ES-I3 (cell line): ENCODE measurements at regions not wholly inside any gene's neighbourhood (a gene's known extent, or its start where the extent isn't known, plus 50 kb on each side); places are given as distances from the start of the nearest gene placed in this dataset.
"Not testable (repeated sequence)": the region's sequence is repeated elsewhere in the genome, so short reads cannot be mapped to it uniquely, and the experiment has no call there.

Experiments
- H3K36me3 ChIP-seq: 2 replicates; pipeline ENCODE4 v1.6.1; 2013; ENCODE audit warnings: mild to moderate bottlenecking, low read length, control low read depth, moderate library complexity; ENCODE audit not compliant: insufficient read depth
- H3K4me1 ChIP-seq: 2 replicates; pipeline ENCODE4 v1.6.1; 2013; ENCODE audit warnings: mild to moderate bottlenecking, control low read depth, low read length; ENCODE audit not compliant: insufficient read depth
- H3K9ac ChIP-seq: 2 replicates; pipeline ENCODE4 v1.6.1; 2013; ENCODE audit warnings: low read depth, mild to moderate bottlenecking, low read length, moderate library complexity
- H3K9me3 ChIP-seq: 2 replicates; pipeline ENCODE4 v1.6.1; 2013; ENCODE audit warnings: mild to moderate bottlenecking, low read length, moderate library complexity; ENCODE audit not compliant: control insufficient read depth, insufficient read depth

GRCh38 chrX:67213686-67214085 lies 330.1 kb upstream of the AR start:
- H3K9ac ChIP-seq, H3K9me3 ChIP-seq, H3K4me1 ChIP-seq, H3K36me3 ChIP-seq: not testable (repeated sequence)

- Histone ChIP-seq H3K4me1 (0 out of 2 replicates have a peak, but pooled peaks cover 5% of the 10 kb centered on the region), H3K36me3 (no peaks in the 10 kb centered on the region), H3K9ac (no peak overlapping the region), H3K9me3 (no peaks in the 10 kb centered on the region)
Observed at GRCh38 chrX:67207912-67208311, 335.9 kb upstream of the AR start.

- no peak overlapping the region for H3K9ac ChIP-seq
- H3K36me3 ChIP-seq, result no peaks in the 10 kb centered on the region
- H3K4me1 ChIP-seq, result no peaks in the 10 kb centered on the region
- no peaks in the 10 kb centered on the region for H3K9me3 ChIP-seq
Observed at GRCh38 chrX:67159437-67159836, 384.4 kb upstream of the AR start.

DNA sequence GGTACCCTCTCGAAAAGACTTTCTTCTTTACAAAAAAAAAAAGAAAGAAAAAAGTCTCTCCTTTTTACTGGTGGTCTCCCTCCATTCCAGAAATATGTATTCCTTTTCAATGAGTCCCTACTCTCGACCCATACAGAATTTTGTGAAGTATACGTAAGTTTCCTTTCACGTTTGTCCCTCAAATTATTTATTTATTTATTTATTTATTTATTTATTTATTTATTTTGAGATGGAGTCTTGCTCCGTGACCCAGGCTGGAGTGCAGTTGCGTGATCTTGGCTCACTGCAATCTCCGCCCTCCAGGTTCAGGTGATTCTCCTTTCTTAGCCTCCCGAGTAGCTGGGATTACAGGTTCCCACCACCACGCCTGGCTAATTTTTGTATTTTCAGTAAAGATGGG lies 429.2 kb upstream of the AR start:
- no peaks in the 10 kb centered on the region for H3K36me3 ChIP-seq
- no peaks in the 10 kb centered on the region for H3K4me1 ChIP-seq
- no peak overlapping the region for H3K9ac ChIP-seq
- H3K9me3 ChIP-seq, result no peaks in the 10 kb centered on the region

GRCh38 chrX:67105758-67106116 lies 438.1 kb upstream of the AR start:
- Histone ChIP-seq H3K9me3 (no peaks in the 10 kb centered on the region), H3K4me1 (no peaks in the 10 kb centered on the region), H3K36me3 (no peaks in the 10 kb centered on the region), H3K9ac (no peak overlapping the region)

- no peaks in the 10 kb centered on the region for H3K9me3 ChIP-seq
- H3K36me3 ChIP-seq, result no peaks in the 10 kb centered on the region
- no peak overlapping the region for H3K9ac ChIP-seq
- H3K4me1 ChIP-seq, result no peaks in the 10 kb centered on the region
Observed at GRCh38 chrX:67104982-67105757, 438.7 kb upstream of the AR start.

- Histone ChIP-seq H3K9ac (no peak overlapping the region), H3K4me1 (no peaks in the 10 kb centered on the region), H3K36me3 (no peaks in the 10 kb centered on the region), H3K9me3 (no peaks in the 10 kb centered on the region; the same call in 1 of the 2 replicates)
Observed at GRCh38 chrX:67100031-67100884, 443.6 kb upstream of the AR start.

DNA sequence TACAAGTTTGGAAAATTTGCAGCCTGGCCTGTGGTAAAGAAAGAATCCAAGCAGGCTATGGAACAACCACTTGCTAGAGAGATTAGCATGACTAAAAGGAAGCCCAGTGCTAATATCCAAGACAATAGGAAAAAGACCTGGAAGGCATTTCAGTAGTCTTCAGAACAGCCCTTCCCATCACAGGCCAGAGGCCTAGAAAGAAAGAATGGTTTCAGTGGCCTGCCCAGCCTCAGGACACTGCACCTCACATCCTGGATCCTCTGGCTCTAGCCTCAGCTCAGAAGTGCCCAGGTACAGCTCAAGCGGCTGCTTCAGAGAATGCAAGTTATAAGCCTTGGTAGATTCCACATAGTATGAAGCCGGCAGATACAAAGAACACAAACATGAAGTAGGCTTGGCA lies 449.8 kb upstream of the AR start:
- no peak overlapping the region for H3K9ac ChIP-seq

GRCh38 chrX:67050760-67051159 lies 411.9 kb upstream of the EDA2R start:
- no peaks in the 10 kb centered on the region for H3K4me1 ChIP-seq
- no peaks in the 10 kb centered on the region for H3K9me3 ChIP-seq

More for the DNA sequence above, 449.8 kb upstream of the AR start:
- Histone ChIP-seq H3K9me3 (no peaks in the 10 kb centered on the region; the same call in 1 of the 2 replicates), H3K4me1 (peaks cover 15% of the 10 kb centered on the region), H3K36me3 (no peaks in the 10 kb centered on the region)

GRCh38 chrX:67044866-67045265 lies 406.0 kb upstream of the EDA2R start:
- H3K4me1 ChIP-seq, result no peaks in the 10 kb centered on the region
- H3K36me3 ChIP-seq, result no peaks in the 10 kb centered on the region
- no peak overlapping the region for H3K9ac ChIP-seq
- H3K9me3 ChIP-seq, result no peaks in the 10 kb centered on the region

More at GRCh38 chrX:67050760-67051159, 411.9 kb upstream of the EDA2R start:
- no peak overlapping the region for H3K9ac ChIP-seq
- no peaks in the 10 kb centered on the region for H3K36me3 ChIP-seq

DNA sequence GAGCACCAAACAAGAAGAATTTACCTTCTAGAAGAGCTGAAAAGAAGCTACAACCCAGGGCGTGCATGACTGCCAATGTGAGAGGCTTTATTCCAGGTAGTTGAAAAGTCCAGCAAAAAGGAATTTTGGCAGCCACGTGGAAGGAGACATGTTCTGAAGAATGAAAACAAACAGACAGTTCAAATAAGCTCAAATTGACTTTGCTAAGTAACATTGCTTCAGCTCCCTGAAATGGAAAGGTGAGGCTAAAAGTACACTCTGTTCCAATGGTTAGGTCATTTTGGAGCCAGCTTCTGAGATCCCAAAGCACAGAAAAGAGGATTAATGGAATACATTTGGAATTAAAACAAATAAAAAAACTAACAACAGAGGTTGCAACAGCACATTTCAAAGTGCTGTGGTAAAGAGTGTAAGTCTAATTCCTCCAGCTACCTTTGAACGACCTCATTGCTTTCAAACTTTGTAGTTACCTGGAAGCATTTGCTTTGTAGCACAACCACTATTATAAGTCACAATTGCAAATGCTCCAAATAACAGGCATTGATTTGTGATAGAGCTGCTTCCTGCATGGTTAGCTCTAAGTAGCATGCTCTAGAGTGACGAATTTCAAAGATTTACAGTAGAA lies 405.3 kb upstream of the EDA2R start:
- H3K4me1 ChIP-seq, result no peaks in the 10 kb centered on the region
- no peak overlapping the region for H3K9ac ChIP-seq
- no peaks in the 10 kb centered on the region for H3K9me3 ChIP-seq
- H3K36me3 ChIP-seq, result no peaks in the 10 kb centered on the region

DNA sequence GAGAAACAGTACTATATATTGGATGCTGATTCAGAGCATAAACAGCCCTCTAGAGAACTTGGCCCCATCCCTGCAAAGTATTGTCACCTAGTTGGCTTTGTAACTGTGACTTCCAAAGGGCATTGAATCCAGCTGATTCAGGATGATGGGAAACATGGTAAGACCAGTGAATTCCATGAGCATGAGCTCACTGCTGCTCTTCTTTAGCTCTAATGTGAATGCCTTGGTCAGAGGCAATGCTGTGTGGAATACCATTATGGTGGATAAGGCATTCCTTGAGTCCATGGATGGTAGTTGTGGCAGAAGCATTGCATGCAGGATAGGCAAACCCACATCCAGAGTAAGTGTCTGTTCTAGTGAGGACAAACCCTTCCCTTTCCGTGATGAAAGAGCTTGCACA lies 365.6 kb upstream of the EDA2R start:
- no peaks in the 10 kb centered on the region for H3K36me3 ChIP-seq
- H3K4me1 ChIP-seq, result no peaks in the 10 kb centered on the region
- no peak overlapping the region for H3K9ac ChIP-seq
- H3K9me3 ChIP-seq, result no peaks in the 10 kb centered on the region

DNA sequence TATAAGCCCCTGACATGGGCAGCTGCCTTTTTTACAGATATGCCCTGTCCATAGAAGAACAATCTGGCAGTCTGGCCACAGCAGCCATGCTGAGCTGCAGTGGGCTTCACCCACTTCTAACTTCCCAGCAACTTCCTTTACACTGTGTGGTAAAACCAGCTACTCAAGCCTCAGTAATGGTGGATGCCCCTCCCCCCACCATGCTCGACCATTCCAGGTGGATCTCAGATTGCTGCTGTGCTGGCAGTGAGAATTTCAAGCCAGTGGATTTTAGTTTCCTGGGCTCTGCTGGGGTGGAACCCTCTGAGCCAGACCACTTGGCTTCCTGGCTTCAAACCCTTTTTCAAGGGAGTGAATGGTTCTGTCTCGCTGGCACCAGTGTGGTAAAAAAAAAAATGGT lies 355.9 kb upstream of the EDA2R start:
- Histone ChIP-seq H3K4me1 (no peaks in the 10 kb centered on the region; the same call in 1 of the 2 replicates), H3K9ac (no peak overlapping the region), H3K36me3 (no peaks in the 10 kb centered on the region), H3K9me3 (no peaks in the 10 kb centered on the region)

- not testable (repeated sequence) for H3K4me1 ChIP-seq, H3K9me3 ChIP-seq, H3K9ac ChIP-seq, H3K36me3 ChIP-seq
Observed at GRCh38 chrX:66992077-66992476, 353.2 kb upstream of the EDA2R start.
